Chondrocyte (in vitro differentiated cells): ENCODE measurements at regions not wholly inside any gene's neighbourhood (a gene's known extent, or its start where the extent isn't known, plus 50 kb on each side); places are given as distances from the start of the nearest gene placed in this dataset.
A peak's percentile ranks its signal among the peaks of the same experiment; 100 is the strongest.

Experiments
- DNase-seq: peaks from one replicate; pipeline ENCODE4 v3.0.0; 2021; ENCODE audit warnings: mixed read lengths, low spot score
- H3K27ac Mint-ChIP-seq: one replicate; pipeline ENCODE4 v1.8.0; 2021; ENCODE audit warnings: mild to moderate bottlenecking, moderate library complexity, mixed read lengths; ENCODE audit not compliant: unreplicated experiment
- H3K27me3 Mint-ChIP-seq: 2 replicates; pipeline ENCODE4 v1.8.0; 2021; ENCODE audit warnings: low read depth, mixed read lengths
- H3K36me3 Mint-ChIP-seq: 2 replicates; pipeline ENCODE4 v1.8.0; 2021; ENCODE audit warnings: low read depth, mixed read lengths
- H3K4me1 Mint-ChIP-seq: 2 replicates; pipeline ENCODE4 v1.8.0; 2021; ENCODE audit warnings: low read depth, mild to moderate bottlenecking, mixed read lengths
- H3K4me3 Mint-ChIP-seq: one replicate; pipeline ENCODE4 v1.8.0; 2021; ENCODE audit warnings: mild to moderate bottlenecking, moderate library complexity, mixed read lengths; ENCODE audit not compliant: unreplicated experiment
- H3K9me3 Mint-ChIP-seq: 2 replicates; pipeline ENCODE4 v1.8.0; 2021; ENCODE audit warnings: low read depth, mixed read lengths
- TF ChIP-seq, protein P1 (sequence below): fragments of 200-600 bp; sonication (generic); IDR thresholded peaks from 2 replicates; pipeline ENCODE4 v1.5.0; 2021; ENCODE audit warnings: antibody characterized with exemption, mild to moderate bottlenecking, moderate library complexity

GRCh38 chr2:222792001-222792611 lies 68.7 kb upstream of the ACSL3 start:
- TF ChIP-seq, protein P1, sequence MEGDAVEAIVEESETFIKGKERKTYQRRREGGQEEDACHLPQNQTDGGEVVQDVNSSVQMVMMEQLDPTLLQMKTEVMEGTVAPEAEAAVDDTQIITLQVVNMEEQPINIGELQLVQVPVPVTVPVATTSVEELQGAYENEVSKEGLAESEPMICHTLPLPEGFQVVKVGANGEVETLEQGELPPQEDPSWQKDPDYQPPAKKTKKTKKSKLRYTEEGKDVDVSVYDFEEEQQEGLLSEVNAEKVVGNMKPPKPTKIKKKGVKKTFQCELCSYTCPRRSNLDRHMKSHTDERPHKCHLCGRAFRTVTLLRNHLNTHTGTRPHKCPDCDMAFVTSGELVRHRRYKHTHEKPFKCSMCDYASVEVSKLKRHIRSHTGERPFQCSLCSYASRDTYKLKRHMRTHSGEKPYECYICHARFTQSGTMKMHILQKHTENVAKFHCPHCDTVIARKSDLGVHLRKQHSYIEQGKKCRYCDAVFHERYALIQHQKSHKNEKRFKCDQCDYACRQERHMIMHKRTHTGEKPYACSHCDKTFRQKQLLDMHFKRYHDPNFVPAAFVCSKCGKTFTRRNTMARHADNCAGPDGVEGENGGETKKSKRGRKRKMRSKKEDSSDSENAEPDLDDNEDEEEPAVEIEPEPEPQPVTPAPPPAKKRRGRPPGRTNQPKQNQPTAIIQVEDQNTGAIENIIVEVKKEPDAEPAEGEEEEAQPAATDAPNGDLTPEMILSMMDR, result no peak
- Mint-ChIP-seq H3K27me3 (no peaks in the 10 kb centered on the region), H3K36me3 (no peaks in the 10 kb centered on the region), H3K27ac (peak overlapping the region; percentile 89), H3K9me3 (peaks cover under 1% of the 10 kb centered on the region), H3K4me1 (peaks cover 54% of the 10 kb centered on the region), H3K4me3 (no peak overlapping the region)
- no peak for DNase-seq

DNA sequence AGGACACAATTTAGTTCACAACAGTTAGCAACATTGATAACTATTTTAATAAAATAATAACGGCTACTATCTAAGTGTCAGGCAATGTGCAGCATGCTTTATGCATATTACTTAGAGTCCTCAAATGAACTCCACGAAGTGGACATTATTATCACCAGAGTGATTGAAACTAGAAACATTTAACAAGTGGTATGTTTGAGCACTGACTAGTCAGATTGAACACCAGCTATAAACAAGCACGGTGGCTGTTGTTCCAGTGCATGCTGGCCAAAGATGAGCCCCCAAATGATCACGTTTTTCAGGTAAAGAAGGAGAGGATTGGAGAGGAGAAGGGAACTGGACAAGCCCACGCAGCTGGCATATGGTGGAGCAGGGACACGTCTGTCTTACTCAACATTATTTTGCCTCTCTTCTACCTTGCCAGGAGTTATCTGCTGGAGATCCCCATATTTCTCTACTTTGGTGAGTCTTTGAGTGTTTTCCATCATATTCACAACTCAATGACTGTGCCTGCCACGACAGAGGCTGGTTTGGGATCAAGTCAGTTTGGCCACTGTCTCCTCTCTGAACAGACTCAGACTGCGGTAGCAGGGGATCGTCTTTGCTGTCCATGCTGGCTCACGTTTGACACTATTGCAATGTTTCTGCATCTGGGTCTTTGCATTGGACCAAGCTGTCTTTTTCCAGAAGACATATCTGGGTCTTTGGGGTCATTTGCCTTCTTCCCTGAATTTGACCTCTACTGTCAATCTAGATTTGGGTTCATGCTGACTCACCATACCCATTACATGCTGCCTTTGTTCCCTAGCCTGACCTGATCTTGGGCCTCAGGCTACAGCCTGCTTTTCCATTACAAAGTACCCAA lies 66.0 kb upstream of the ACSL3 start:
- H3K36me3 Mint-ChIP-seq, result no peaks in the 10 kb centered on the region
- TF ChIP-seq, protein P1, result no peak
- no peak overlapping the region for H3K27ac Mint-ChIP-seq
- H3K27me3 Mint-ChIP-seq, result no peaks in the 10 kb centered on the region
- H3K4me1 Mint-ChIP-seq, result peaks cover 34% of the 10 kb centered on the region
- DNase-seq, result no peak
- no peak overlapping the region for H3K4me3 Mint-ChIP-seq
- no peaks in the 10 kb centered on the region for H3K9me3 Mint-ChIP-seq

- H3K4me1 Mint-ChIP-seq, result peaks cover 34% of the 10 kb centered on the region
- no peaks in the 10 kb centered on the region for H3K27me3 Mint-ChIP-seq
- no peaks in the 10 kb centered on the region for H3K36me3 Mint-ChIP-seq
- DNase-seq, result no peak
- TF ChIP-seq, protein P1, result no peak
- H3K27ac Mint-ChIP-seq, result no peak overlapping the region
- H3K4me3 Mint-ChIP-seq, result no peak overlapping the region
- H3K9me3 Mint-ChIP-seq, result no peaks in the 10 kb centered on the region
Measured at GRCh38 chr2:222795450-222796357, 65.1 kb upstream of the ACSL3 start.

GRCh38 chr2:222796413-222797103 lies 64.3 kb upstream of the ACSL3 start:
- no peak for DNase-seq
- Mint-ChIP-seq H3K36me3 (no peaks in the 10 kb centered on the region), H3K4me3 (no peak overlapping the region), H3K4me1 (peaks cover 27% of the 10 kb centered on the region), H3K27ac (no peak overlapping the region), H3K27me3 (no peaks in the 10 kb centered on the region), H3K9me3 (no peaks in the 10 kb centered on the region)
- TF ChIP-seq, protein P1, result no peak
